HEK293 (cell line): ENCODE measurements at regions not wholly inside any gene's neighbourhood (a gene's known extent, or its start where the extent isn't known, plus 50 kb on each side); places are given as distances from the start of the nearest gene placed in this dataset.

Source experiments
- CTCF ChIA-PET: fragments of 350-600 bp; formaldehyde crosslinking; extraction: SDS; loops from one replicate; lab custom pipeline; 2021; ENCODE audit warnings: antibody characterized with exemption; lab: Yijun Ruan, JAX
- POLR2A ChIA-PET: fragments of 300-600 bp; formaldehyde crosslinking; extraction: SDS; loops from one replicate; lab custom pipeline; 2020; ENCODE audit warnings: antibody characterized with exemption, inconsistent platforms; lab: Yijun Ruan, JAX
- H3K27ac ChIP-seq: fragments of 200-500 bp; sonication (Bioruptor generic); 2 replicates; pipeline ENCODE4 v1.5.1; 2014; ENCODE audit warnings: low read depth, low read length, control low read depth, inconsistent platforms; ENCODE audit errors: extremely low read depth
- H3K36me3 ChIP-seq, 2 experiments: fragments of 200-500 bp in 1 of 2; sonication (Bioruptor generic) in 1 of 2; 1 replicate in 1 of 2; 2 replicates in 1 of 2; pipeline ENCODE4 v1.5.1; 2014 to 2017; ENCODE audit warnings: inconsistent platforms in 2 of 2, low read length in 2 of 2; ENCODE audit not compliant: control insufficient read depth in 2 of 2, insufficient read depth in 1 of 2
- H3K4me1 ChIP-seq: fragments of 200-500 bp; sonication (Bioruptor generic); 2 replicates; pipeline ENCODE4 v1.5.1; 2014; ENCODE audit warnings: mild to moderate bottlenecking, low read length, inconsistent platforms; ENCODE audit not compliant: control insufficient read depth, insufficient read depth
- H3K4me3 ChIP-seq: 2 replicates; pipeline ENCODE4 v1.5.1; 2011; ENCODE audit warnings: low read depth, mild to moderate bottlenecking, control low read depth, low read length, moderate library complexity
- H3K9me3 ChIP-seq: fragments of 200-500 bp; sonication (Bioruptor generic); 2 replicates; pipeline ENCODE4 v1.5.1; 2014; ENCODE audit warnings: low read depth, low read length, inconsistent platforms; ENCODE audit not compliant: control insufficient read depth, insufficient read depth
- OSR2 ChIP-seq: fragments of 450-650 bp; formaldehyde crosslinking; IDR thresholded peaks from 2 replicates; pipeline ENCODE4 v1.5.1; 2016; ENCODE audit warnings: missing biosample characterization, missing genetic modification characterization
- SETDB1 ChIP-seq: IDR thresholded peaks from one replicate; pipeline ENCODE4 v1.6.1; 2017; ENCODE audit warnings: mild to moderate bottlenecking, low read length, moderate library complexity, mixed read lengths; ENCODE audit not compliant: insufficient read length
- SP3 ChIP-seq: fragments of 450-650 bp; formaldehyde crosslinking; IDR thresholded peaks from 2 replicates; pipeline ENCODE4 v1.5.1; 2016; ENCODE audit warnings: missing biosample characterization, missing genetic modification characterization
- WT1 ChIP-seq: fragments of 450-650 bp; formaldehyde crosslinking; IDR thresholded peaks from 2 replicates; pipeline ENCODE4 v1.5.1; 2016; ENCODE audit warnings: missing biosample characterization, missing genetic modification characterization
- YY1 ChIP-seq: fragments of 450-650 bp; formaldehyde crosslinking; IDR thresholded peaks from 2 replicates; pipeline ENCODE4 v1.5.1; 2018; ENCODE audit warnings: missing biosample characterization, missing genetic modification characterization
- ZNF155 ChIP-seq: fragments of 450-650 bp; formaldehyde crosslinking; IDR thresholded peaks from 2 replicates; pipeline ENCODE4 v1.5.1; 2016; ENCODE audit warnings: missing biosample characterization, missing genetic modification characterization
- ZNF335 ChIP-seq: fragments of 450-650 bp; formaldehyde crosslinking; conservative IDR thresholded peaks from 2 replicates; pipeline ENCODE4 v1.5.1; 2016; ENCODE audit warnings: missing biosample characterization, missing genetic modification characterization
- ZNF548 ChIP-seq: fragments of 450-650 bp; formaldehyde crosslinking; IDR thresholded peaks from 2 replicates; pipeline ENCODE4 v1.5.1; 2016; ENCODE audit warnings: missing biosample characterization, missing genetic modification characterization
- ZNF610 ChIP-seq: fragments of 450-650 bp; formaldehyde crosslinking; IDR thresholded peaks from 2 replicates; pipeline ENCODE4 v1.5.1; 2016; ENCODE audit warnings: missing biosample characterization, missing genetic modification characterization, borderline replicate concordance
- ZNF623 ChIP-seq: fragments of 450-650 bp; formaldehyde crosslinking; IDR thresholded peaks from 2 replicates; pipeline ENCODE4 v1.5.1; 2016; ENCODE audit warnings: missing biosample characterization, missing genetic modification characterization
- TF ChIP-seq, protein P1 (sequence below): fragments of 450-650 bp; formaldehyde crosslinking; IDR thresholded peaks from 2 replicates; pipeline ENCODE4 v1.5.1; 2016; ENCODE audit warnings: missing biosample characterization, missing genetic modification characterization, low read depth
- TF ChIP-seq, protein P2 (sequence below): fragments of 450-650 bp; formaldehyde crosslinking; IDR thresholded peaks from 2 replicates; pipeline ENCODE4 v1.5.1; 2016; ENCODE audit warnings: missing biosample characterization, missing genetic modification characterization, borderline replicate concordance
- TF ChIP-seq, protein P3 (sequence below): fragments of 450-650 bp; formaldehyde crosslinking; IDR thresholded peaks from 2 replicates; pipeline ENCODE4 v1.5.1; 2016; ENCODE audit warnings: missing biosample characterization, missing genetic modification characterization
- TF ChIP-seq, protein P4 (sequence below): fragments of 450-650 bp; formaldehyde crosslinking; IDR thresholded peaks from 2 replicates; pipeline ENCODE4 v1.5.1; 2016; ENCODE audit warnings: missing biosample characterization, missing genetic modification characterization
- TF ChIP-seq, protein P5 (sequence below): fragments of 450-650 bp; formaldehyde crosslinking; IDR thresholded peaks from 2 replicates; pipeline ENCODE4 v1.5.1; 2016; ENCODE audit warnings: missing biosample characterization, missing genetic modification characterization
- TF ChIP-seq, protein P6 (sequence below): fragments of 450-650 bp; formaldehyde crosslinking; IDR thresholded peaks from 2 replicates; pipeline ENCODE4 v1.5.1; 2016; ENCODE audit warnings: missing biosample characterization, missing genetic modification characterization

DNA sequence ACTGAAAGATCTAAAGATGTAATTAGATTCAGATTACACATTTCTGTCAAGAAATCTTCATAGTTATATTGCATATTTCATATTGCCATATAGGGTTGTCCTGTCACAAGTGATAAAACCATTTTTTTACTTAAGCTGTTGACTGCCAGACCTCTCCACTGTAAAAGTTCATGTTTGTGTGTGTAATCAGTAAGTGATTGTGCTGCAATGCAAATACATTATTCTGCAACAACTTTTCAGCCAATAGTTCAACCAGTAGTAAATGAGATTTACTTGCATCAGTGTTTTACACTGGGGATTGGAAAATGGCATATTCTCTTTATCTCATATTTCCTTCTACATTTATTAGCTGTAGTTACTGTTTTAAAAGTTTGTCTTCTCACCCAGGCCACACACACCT is 603.9 kb upstream of the RORB start (continued):
- TF ChIP-seq, protein P1, sequence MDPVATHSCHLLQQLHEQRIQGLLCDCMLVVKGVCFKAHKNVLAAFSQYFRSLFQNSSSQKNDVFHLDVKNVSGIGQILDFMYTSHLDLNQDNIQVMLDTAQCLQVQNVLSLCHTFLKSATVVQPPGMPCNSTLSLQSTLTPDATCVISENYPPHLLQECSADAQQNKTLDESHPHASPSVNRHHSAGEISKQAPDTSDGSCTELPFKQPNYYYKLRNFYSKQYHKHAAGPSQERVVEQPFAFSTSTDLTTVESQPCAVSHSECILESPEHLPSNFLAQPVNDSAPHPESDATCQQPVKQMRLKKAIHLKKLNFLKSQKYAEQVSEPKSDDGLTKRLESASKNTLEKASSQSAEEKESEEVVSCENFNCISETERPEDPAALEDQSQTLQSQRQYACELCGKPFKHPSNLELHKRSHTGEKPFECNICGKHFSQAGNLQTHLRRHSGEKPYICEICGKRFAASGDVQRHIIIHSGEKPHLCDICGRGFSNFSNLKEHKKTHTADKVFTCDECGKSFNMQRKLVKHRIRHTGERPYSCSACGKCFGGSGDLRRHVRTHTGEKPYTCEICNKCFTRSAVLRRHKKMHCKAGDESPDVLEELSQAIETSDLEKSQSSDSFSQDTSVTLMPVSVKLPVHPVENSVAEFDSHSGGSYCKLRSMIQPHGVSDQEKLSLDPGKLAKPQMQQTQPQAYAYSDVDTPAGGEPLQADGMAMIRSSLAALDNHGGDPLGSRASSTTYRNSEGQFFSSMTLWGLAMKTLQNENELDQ (tag by site-specific recombination), result no peak
- TF ChIP-seq, protein P2, sequence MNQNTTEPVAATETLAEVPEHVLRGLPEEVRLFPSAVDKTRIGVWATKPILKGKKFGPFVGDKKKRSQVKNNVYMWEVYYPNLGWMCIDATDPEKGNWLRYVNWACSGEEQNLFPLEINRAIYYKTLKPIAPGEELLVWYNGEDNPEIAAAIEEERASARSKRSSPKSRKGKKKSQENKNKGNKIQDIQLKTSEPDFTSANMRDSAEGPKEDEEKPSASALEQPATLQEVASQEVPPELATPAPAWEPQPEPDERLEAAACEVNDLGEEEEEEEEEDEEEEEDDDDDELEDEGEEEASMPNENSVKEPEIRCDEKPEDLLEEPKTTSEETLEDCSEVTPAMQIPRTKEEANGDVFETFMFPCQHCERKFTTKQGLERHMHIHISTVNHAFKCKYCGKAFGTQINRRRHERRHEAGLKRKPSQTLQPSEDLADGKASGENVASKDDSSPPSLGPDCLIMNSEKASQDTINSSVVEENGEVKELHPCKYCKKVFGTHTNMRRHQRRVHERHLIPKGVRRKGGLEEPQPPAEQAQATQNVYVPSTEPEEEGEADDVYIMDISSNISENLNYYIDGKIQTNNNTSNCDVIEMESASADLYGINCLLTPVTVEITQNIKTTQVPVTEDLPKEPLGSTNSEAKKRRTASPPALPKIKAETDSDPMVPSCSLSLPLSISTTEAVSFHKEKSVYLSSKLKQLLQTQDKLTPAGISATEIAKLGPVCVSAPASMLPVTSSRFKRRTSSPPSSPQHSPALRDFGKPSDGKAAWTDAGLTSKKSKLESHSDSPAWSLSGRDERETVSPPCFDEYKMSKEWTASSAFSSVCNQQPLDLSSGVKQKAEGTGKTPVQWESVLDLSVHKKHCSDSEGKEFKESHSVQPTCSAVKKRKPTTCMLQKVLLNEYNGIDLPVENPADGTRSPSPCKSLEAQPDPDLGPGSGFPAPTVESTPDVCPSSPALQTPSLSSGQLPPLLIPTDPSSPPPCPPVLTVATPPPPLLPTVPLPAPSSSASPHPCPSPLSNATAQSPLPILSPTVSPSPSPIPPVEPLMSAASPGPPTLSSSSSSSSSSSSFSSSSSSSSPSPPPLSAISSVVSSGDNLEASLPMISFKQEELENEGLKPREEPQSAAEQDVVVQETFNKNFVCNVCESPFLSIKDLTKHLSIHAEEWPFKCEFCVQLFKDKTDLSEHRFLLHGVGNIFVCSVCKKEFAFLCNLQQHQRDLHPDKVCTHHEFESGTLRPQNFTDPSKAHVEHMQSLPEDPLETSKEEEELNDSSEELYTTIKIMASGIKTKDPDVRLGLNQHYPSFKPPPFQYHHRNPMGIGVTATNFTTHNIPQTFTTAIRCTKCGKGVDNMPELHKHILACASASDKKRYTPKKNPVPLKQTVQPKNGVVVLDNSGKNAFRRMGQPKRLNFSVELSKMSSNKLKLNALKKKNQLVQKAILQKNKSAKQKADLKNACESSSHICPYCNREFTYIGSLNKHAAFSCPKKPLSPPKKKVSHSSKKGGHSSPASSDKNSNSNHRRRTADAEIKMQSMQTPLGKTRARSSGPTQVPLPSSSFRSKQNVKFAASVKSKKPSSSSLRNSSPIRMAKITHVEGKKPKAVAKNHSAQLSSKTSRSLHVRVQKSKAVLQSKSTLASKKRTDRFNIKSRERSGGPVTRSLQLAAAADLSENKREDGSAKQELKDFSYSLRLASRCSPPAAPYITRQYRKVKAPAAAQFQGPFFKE (tag by site-specific recombination), result no peak
- no peak for TF ChIP-seq OSR2 (tag by site-specific recombination)
- TF ChIP-seq, protein P3, sequence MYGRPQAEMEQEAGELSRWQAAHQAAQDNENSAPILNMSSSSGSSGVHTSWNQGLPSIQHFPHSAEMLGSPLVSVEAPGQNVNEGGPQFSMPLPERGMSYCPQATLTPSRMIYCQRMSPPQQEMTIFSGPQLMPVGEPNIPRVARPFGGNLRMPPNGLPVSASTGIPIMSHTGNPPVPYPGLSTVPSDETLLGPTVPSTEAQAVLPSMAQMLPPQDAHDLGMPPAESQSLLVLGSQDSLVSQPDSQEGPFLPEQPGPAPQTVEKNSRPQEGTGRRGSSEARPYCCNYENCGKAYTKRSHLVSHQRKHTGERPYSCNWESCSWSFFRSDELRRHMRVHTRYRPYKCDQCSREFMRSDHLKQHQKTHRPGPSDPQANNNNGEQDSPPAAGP, result no peak
- TF ChIP-seq, protein P4, sequence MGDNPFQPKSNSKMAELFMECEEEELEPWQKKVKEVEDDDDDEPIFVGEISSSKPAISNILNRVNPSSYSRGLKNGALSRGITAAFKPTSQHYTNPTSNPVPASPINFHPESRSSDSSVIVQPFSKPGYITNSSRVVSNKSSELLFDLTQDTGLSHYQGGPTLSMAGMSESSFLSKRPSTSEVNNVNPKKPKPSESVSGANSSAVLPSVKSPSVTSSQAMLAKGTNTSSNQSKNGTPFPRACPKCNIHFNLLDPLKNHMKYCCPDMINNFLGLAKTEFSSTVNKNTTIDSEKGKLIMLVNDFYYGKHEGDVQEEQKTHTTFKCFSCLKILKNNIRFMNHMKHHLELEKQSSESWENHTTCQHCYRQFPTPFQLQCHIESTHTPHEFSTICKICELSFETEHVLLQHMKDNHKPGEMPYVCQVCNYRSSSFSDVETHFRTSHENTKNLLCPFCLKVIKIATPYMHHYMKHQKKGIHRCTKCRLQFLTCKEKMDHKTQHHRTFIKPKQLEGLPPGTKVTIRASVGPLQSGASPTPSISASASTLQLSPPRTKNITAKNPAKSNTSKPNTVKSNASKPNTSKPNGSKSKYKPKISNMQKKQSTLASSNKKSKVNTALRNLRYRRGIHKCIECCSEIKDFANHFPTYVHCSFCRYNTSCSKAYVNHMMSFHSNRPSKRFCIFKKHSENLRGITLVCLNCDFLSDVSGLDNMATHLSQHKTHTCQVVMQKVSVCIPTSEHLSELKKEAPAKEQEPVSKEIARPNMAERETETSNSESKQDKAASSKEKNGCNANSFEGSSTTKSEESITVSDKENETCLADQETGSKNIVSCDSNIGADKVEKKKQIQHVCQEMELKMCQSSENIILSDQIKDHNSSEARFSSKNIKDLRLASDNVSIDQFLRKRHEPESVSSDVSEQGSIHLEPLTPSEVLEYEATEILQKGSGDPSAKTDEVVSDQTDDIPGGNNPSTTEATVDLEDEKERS (tag by site-specific recombination), result no peak

DNA sequence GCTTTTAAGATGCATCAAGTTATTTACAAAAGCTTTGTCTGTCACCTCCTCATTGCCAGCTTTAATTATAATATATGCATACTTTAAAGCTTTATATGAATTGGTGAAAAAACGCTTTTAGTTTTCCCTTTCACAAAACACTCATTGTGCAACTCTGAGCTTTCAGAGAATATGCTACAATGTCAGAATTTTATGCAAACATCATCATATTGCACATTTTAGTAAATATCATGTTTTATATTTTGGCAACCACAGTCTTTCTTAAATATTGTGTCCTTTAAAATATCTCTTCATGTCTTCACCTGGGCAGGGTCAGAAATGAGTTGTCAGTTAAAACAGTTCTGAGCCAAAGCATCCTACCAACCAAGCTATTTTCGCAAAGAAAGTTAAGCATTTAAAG is 601.1 kb upstream of the RORB start:
- no peaks in the 10 kb centered on the region for H3K4me1 ChIP-seq
- CTCF ChIA-PET, result no interaction called here
- H3K9me3 ChIP-seq, result no peaks in the 10 kb centered on the region
- POLR2A ChIA-PET, result no interaction called here
- no peak overlapping the region for H3K27ac ChIP-seq
- no peaks in the 10 kb centered on the region for H3K36me3 ChIP-seq
- no peak for TF ChIP-seq WT1 (tag by site-specific recombination)
- no peak for TF ChIP-seq ZNF155 (tag by site-specific recombination)
- no peak for TF ChIP-seq ZNF335
- no peak for TF ChIP-seq YY1
- TF ChIP-seq SP3 (tag by site-specific recombination), result no peak
- no peak for TF ChIP-seq ZNF610
- TF ChIP-seq ZNF548 (tag by site-specific recombination), result no peak
- no peak for TF ChIP-seq ZNF623 (tag by site-specific recombination)
- no peak for TF ChIP-seq SETDB1
- TF ChIP-seq, protein P5, sequence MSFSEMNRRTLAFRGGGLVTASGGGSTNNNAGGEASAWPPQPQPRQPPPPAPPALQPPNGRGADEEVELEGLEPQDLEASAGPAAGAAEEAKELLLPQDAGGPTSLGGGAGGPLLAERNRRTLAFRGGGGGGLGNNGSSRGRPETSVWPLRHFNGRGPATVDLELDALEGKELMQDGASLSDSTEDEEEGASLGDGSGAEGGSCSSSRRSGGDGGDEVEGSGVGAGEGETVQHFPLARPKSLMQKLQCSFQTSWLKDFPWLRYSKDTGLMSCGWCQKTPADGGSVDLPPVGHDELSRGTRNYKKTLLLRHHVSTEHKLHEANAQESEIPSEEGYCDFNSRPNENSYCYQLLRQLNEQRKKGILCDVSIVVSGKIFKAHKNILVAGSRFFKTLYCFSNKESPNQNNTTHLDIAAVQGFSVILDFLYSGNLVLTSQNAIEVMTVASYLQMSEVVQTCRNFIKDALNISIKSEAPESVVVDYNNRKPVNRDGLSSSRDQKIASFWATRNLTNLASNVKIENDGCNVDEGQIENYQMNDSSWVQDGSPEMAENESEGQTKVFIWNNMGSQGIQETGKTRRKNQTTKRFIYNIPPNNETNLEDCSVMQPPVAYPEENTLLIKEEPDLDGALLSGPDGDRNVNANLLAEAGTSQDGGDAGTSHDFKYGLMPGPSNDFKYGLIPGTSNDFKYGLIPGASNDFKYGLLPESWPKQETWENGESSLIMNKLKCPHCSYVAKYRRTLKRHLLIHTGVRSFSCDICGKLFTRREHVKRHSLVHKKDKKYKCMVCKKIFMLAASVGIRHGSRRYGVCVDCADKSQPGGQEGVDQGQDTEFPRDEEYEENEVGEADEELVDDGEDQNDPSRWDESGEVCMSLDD, result no peak
- TF ChIP-seq, protein P6, sequence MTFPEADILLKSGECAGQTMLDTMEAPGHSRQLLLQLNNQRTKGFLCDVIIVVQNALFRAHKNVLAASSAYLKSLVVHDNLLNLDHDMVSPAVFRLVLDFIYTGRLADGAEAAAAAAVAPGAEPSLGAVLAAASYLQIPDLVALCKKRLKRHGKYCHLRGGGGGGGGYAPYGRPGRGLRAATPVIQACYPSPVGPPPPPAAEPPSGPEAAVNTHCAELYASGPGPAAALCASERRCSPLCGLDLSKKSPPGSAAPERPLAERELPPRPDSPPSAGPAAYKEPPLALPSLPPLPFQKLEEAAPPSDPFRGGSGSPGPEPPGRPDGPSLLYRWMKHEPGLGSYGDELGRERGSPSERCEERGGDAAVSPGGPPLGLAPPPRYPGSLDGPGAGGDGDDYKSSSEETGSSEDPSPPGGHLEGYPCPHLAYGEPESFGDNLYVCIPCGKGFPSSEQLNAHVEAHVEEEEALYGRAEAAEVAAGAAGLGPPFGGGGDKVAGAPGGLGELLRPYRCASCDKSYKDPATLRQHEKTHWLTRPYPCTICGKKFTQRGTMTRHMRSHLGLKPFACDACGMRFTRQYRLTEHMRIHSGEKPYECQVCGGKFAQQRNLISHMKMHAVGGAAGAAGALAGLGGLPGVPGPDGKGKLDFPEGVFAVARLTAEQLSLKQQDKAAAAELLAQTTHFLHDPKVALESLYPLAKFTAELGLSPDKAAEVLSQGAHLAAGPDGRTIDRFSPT (tag by site-specific recombination), result no peak
- H3K4me3 ChIP-seq, result no peak overlapping the region
